Gastroesophageal sphincter (tissue), 3 donors: ENCODE measurements at regions not wholly inside any gene's neighbourhood (a gene's known extent, or its start where the extent isn't known, plus 50 kb on each side); places are given as distances from the start of the nearest gene placed in this dataset.

Source experiments
- EP300 ChIP-seq: sonication (generic); formaldehyde crosslinking; IDR thresholded peaks from one replicate; pipeline ENCODE4 v1.6.1; 2017; ENCODE audit warnings: antibody characterized with exemption, mild to moderate bottlenecking
- POLR2A ChIP-seq, 2 donors: fragments of 450-650 bp; IDR thresholded peaks; one replicate each; pipeline ENCODE4 v1.6.1; 2017; ENCODE audit warnings: antibody characterized with exemption in 2 of 2, mild to moderate bottlenecking in 2 of 2, moderate library complexity in 1 of 2
- POLR2AphosphoS5 ChIP-seq: sonication (generic); formaldehyde crosslinking; IDR thresholded peaks from one replicate; pipeline ENCODE4 v1.6.1; 2017; ENCODE audit warnings: antibody characterized with exemption
- TF ChIP-seq, protein P1 (sequence below), 4 experiments: fragments of 200-600 bp in 2 of 4; fragments of 450-650 bp in 2 of 4; sonication (generic) in 1 of 4; IDR thresholded peaks; one replicate each; pipeline ENCODE4 v1.5.1; 2017 to 2019; ENCODE audit warnings: antibody characterized with exemption in 4 of 4, mild to moderate bottlenecking in 2 of 4, moderate library complexity in 2 of 4

DNA sequence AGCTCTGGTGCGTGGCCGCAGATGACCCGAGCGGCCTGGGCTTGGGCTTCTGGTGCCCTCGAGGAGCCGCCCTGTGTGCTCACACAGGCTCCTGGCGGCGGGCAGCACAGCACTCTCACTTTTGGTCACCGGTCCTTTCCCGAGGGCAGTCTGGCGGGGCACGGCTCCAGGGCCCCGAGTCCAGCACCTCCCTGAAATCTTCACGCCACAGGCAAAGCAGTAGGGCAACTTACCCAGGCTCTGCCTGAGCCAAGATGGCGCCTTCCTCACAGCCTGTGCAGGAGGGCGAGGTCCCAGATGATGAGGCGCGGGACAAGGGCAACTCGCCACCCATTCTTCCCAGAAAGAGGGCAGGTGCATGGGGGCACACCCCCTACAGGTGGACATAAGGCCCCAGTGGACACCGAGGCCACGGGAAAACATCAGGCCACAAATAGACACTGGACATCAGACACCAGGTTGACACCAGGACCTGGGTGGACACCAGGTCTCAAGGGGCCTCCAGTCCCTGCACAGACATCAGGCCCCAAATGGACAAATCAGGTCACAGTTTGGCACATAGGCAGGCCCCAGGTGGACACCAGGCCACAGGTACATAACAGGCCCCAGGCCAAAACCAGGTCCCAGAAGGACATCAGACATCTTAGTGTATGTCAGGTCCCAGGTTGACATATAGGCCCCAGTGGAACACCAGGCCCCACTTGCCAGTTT lies 57.6 kb upstream of the SEPTIN5 start:
- TF ChIP-seq, protein P1, sequence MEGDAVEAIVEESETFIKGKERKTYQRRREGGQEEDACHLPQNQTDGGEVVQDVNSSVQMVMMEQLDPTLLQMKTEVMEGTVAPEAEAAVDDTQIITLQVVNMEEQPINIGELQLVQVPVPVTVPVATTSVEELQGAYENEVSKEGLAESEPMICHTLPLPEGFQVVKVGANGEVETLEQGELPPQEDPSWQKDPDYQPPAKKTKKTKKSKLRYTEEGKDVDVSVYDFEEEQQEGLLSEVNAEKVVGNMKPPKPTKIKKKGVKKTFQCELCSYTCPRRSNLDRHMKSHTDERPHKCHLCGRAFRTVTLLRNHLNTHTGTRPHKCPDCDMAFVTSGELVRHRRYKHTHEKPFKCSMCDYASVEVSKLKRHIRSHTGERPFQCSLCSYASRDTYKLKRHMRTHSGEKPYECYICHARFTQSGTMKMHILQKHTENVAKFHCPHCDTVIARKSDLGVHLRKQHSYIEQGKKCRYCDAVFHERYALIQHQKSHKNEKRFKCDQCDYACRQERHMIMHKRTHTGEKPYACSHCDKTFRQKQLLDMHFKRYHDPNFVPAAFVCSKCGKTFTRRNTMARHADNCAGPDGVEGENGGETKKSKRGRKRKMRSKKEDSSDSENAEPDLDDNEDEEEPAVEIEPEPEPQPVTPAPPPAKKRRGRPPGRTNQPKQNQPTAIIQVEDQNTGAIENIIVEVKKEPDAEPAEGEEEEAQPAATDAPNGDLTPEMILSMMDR (IDR thresholded peaks at IDR 0.05), result no peak
- TF ChIP-seq POLR2A (IDR thresholded peaks at IDR 0.05) (no peak), EP300 (no peak), POLR2AphosphoS5 (no peak)
